Adrenal gland (tissue), 9 donors: ENCODE measurements at regions not wholly inside any gene's neighbourhood (a gene's known extent, or its start where the extent isn't known, plus 50 kb on each side); places are given as distances from the start of the nearest gene placed in this dataset.

Experiments
- DNase-seq, 7 donors: peaks; one replicate each; pipeline ENCODE4 v3.0.0-alpha.2; 2019 to 2020
- H3K27ac ChIP-seq, 5 donors: fragments of 200-600 bp; sonication (generic) in 4 of 5; 1 replicate in 3 of 5; 2 replicates in 2 of 5; pipeline versions ENCODE4 v1.5.1 to v1.8.0; 2016 to 2020; ENCODE audit warnings: mild to moderate bottlenecking in 1 of 5
- H3K27me3 ChIP-seq: fragments of 200-600 bp; 2 replicates; pipeline ENCODE4 v1.8.0; 2021
- H3K36me3 ChIP-seq, 2 donors: fragments of 200-600 bp; replicated peaks in 1 of 2; 1 replicate in 1 of 2; 2 replicates in 1 of 2; pipeline versions ENCODE4 v1.5.1 to v1.8.0; 2018 to 2022
- H3K4me1 ChIP-seq, 2 donors: fragments of 200-600 bp; replicated peaks in 1 of 2; 1 replicate in 1 of 2; 2 replicates in 1 of 2; pipeline versions ENCODE4 v1.5.1 to v1.8.0; 2018 to 2021
- H3K4me3 ChIP-seq, 4 donors: fragments of 200-600 bp; sonication (generic) in 3 of 4; one replicate each; pipeline ENCODE4 v1.5.1; 2016 to 2018
- H3K9me3 ChIP-seq, 3 donors: fragments of 200-600 bp; sonication (generic) in 1 of 3; replicated peaks in 1 of 3; 1 replicate in 2 of 3; 2 replicates in 1 of 3; pipeline versions ENCODE4 v1.5.1 to v1.8.0; 2016 to 2021
- POLR2A ChIP-seq, 2 donors: fragments of 450-650 bp; IDR thresholded peaks; one replicate each; pipeline ENCODE4 v1.6.1; 2017; ENCODE audit warnings: antibody characterized with exemption in 2 of 2, mild to moderate bottlenecking in 2 of 2, moderate library complexity in 1 of 2
- WGBS, 4 donors: extraction: QIAGEN DNeasy Blood & Tissue Kit in 2 of 4; methylation state at CpG; one replicate each; pipeline versions ENCODE4 v1.1.5 to v1.1.7; 2013 to 2017; 5-methylcytosine and 5-hydroxymethylcytosine counted together
- intact Hi-C, 2 donors: fragments of 100-400 bp; cut with DNase I; formaldehyde crosslinking; loops; one replicate each; pipeline versions ENCODE4 v1.14.1 to v1.15.0; 2022 to 2023
- TF ChIP-seq, protein P1 (sequence below), 6 experiments: fragments of 450-650 bp in 4 of 6; fragments of 200-600 bp in 2 of 6; sonication (generic) in 1 of 6; IDR thresholded peaks; 1 replicate in 5 of 6; 2 replicates in 1 of 6; pipeline versions ENCODE4 v1.5.1 to v1.8.0; 2016 to 2021; ENCODE audit warnings: antibody characterized with exemption in 6 of 6, mild to moderate bottlenecking in 2 of 6, moderate library complexity in 1 of 6
- donor health status: healthy with polysubstance abuse.
- donor health status: Bipolar disorder and iron deficiency.
- donor health status: DM: yes; HTN: yes; CAD: no.
- donor health status: DM: no; HTN: no; CAD: no.
- donor health status: DM: no; HTN: no; CAD: no.

DNA sequence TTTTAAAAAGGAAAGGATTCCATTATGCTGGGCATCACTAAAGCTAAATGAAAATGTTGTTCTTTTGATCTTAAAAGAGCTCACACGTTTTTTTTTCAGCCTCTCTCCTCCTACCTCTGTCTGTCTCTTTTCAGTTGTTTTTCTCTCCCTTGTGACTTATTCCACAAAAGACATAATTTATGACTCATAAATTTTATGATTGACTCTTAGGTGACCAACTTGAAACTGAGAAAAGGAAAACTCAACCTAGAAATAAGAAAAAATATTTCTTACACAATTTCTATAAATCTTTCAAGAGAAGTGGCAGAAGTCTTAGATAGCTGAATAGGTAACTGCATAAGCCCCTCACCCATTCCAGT is 227.7 kb upstream of the DDHD1 start:
- H3K4me1 ChIP-seq = peaks cover 0 to 4% of the 10 kb centered on the region in 2 donors
- no peaks in the 10 kb centered on the region for H3K36me3 ChIP-seq
- no peak for TF ChIP-seq POLR2A (IDR thresholded peaks at IDR 0.05)
- TF ChIP-seq, protein P1, sequence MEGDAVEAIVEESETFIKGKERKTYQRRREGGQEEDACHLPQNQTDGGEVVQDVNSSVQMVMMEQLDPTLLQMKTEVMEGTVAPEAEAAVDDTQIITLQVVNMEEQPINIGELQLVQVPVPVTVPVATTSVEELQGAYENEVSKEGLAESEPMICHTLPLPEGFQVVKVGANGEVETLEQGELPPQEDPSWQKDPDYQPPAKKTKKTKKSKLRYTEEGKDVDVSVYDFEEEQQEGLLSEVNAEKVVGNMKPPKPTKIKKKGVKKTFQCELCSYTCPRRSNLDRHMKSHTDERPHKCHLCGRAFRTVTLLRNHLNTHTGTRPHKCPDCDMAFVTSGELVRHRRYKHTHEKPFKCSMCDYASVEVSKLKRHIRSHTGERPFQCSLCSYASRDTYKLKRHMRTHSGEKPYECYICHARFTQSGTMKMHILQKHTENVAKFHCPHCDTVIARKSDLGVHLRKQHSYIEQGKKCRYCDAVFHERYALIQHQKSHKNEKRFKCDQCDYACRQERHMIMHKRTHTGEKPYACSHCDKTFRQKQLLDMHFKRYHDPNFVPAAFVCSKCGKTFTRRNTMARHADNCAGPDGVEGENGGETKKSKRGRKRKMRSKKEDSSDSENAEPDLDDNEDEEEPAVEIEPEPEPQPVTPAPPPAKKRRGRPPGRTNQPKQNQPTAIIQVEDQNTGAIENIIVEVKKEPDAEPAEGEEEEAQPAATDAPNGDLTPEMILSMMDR (IDR thresholded peaks at IDR 0.05) = no peak
- WGBS, 4 donors = 22 to 39% (median 28%) methylated on average over 1 of the region's 1 CpG
- no peak overlapping the region for H3K4me3 ChIP-seq
- H3K9me3 ChIP-seq = no peaks in the 10 kb centered on the region
- no peak overlapping the region for H3K27ac ChIP-seq
- DNase-seq = no peak
- intact Hi-C loops = no loop called here
- H3K27me3 ChIP-seq = no peaks in the 10 kb centered on the region

DNA sequence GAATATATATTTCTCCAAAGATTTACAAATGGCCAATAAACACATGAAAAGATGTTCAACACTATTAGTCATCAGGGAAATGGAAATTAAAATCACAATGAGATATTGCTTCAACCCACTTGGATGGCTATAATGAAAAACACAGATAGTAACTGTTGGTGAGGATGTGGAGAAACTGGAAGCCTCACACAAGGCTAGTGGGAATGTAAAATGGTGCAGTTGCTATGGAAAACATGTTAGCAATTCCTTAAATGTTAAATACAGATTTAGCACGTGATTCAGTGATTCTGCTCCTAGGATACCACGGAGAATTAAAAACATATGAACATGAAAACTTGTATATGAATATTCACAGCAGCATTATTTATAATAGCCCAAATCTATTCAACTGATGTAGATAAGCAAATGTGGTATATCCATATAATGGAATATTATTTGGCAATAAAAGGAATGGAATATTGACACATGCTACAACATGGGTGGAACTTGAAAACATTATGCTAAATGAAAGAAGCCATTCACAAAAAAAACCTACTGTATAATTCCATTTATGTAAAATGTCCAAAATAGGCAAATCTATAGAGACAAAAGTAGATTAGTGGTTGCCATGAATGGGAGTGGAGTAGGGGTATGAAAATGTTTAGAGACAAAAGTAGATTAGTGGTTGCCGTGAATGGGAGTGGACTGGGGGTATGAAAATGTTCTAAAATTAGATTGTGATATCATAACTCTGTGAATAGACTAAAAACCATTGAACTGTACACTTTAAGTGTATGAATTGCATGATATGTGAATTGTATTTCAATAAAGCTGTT is 227.1 kb upstream of the DDHD1 start:
- Histone ChIP-seq H3K9me3 (no peaks in the 10 kb centered on the region), H3K4me1 (peaks cover 0 to 4% of the 10 kb centered on the region in 2 donors), H3K27me3 (no peaks in the 10 kb centered on the region), H3K36me3 (no peaks in the 10 kb centered on the region), H3K27ac (no peak overlapping the region), H3K4me3 (no peak overlapping the region)
- DNase-seq = no peak
- TF ChIP-seq, protein P1 (IDR thresholded peaks at IDR 0.05) = no peak
- TF ChIP-seq POLR2A (IDR thresholded peaks at IDR 0.05) = no peak
- intact Hi-C loops = no loop called here
- 81 to 83% (median 82%) methylated on average over 3 of the region's 3 CpGs for WGBS, 4 donors

DNA sequence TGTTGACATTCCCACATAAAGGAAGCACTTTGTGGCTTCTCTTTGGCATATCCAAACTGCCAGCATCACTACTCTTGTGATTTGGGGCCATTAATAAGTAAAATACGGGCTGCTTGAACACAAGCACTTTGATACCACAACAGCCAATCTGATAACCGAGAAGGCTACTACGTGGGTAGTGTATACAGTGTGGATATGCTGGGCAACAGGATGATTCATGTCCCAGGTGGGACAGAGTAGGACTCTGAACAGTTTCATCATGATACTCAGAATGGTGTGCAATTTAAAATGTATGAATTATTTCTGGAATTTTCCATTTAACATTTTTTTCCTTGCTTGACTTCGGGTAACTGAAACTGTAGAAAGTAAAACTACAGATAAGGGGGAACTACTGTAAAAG is 225.0 kb upstream of the DDHD1 start:
- no peaks in the 10 kb centered on the region for H3K36me3 ChIP-seq
- H3K4me1 ChIP-seq = peaks cover 0 to 4% of the 10 kb centered on the region in 2 donors
- H3K27ac ChIP-seq = no peak overlapping the region
- intact Hi-C loops = no loop called here
- DNase-seq = no peak
- TF ChIP-seq POLR2A (IDR thresholded peaks at IDR 0.05) = no peak
- TF ChIP-seq, protein P1 (IDR thresholded peaks at IDR 0.05) = no peak
- H3K4me3 ChIP-seq = no peak overlapping the region
- 82 to 92% (median 88%) methylated on average over 4 of the region's 4 CpGs for WGBS, 4 donors
- no peaks in the 10 kb centered on the region for H3K27me3 ChIP-seq
- no peaks in the 10 kb centered on the region for H3K9me3 ChIP-seq

DNA sequence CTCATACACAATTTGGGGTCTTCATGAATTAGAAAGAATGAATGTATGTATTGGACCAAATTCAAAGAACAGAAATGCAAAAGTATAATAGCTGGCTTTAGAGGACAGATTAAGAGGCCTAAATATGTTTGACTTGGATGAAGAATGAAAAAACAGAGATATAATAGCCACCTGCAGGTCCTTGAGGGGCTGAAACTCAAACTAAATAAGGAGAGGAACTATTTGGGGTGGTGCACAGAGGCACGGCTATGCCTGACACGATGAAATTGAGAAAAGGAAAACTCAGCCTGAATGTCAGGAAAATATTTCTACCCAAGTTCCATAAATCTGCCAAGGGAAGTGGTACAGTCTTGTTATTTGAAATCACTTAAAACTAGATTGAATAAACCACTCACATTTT is 222.9 kb upstream of the DDHD1 start:
- WGBS, 4 donors = 53 to 78% (median 63%) methylated on average over 2 of the region's 2 CpGs
- Histone ChIP-seq H3K27ac (no peak overlapping the region), H3K9me3 (no peaks in the 10 kb centered on the region), H3K4me1 (no peaks in the 10 kb centered on the region), H3K36me3 (no peaks in the 10 kb centered on the region), H3K27me3 (no peaks in the 10 kb centered on the region), H3K4me3 (no peak overlapping the region)
- DNase-seq = no peak
- no peak for TF ChIP-seq POLR2A (IDR thresholded peaks at IDR 0.05)
- TF ChIP-seq, protein P1 (IDR thresholded peaks at IDR 0.05) = no peak
- intact Hi-C loops = no loop called here
